HG03045 (cell line): ENCODE measurements at regions not wholly inside any gene's neighbourhood (a gene's known extent, or its start where the extent isn't known, plus 50 kb on each side); places are given as distances from the start of the nearest gene placed in this dataset.

Experiments
- ATAC-seq: cut with Tn5 transposase; IDR thresholded peaks from one replicate; pipeline ENCODE4 v1.9.1; 2021; ENCODE audit warnings: mild to moderate bottlenecking, moderate library complexity; ENCODE audit not compliant: unreplicated experiment

DNA sequence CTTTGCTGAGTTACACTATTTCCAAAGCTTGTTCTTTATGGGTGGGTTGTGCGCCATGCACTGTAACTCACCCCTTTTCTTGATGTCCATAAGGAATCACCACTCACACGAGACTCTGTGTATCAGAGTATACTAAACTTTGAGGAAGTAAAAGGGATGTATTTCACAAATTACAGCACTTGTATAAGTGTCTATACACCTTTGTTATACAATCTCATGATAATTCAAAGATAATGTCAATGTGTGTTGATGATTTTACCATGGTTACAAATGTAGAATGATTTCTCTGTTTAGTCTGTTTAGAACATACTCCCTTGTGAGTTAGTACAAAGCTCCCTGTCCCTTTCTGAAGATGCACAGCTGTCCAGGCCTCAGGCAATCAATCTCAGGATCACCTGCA is 922.2 kb upstream of the MAP3K7 start:
- no peak for ATAC-seq

GRCh38 chr6:91506509-91506908 is 919.6 kb upstream of the MAP3K7 start:
- no peak for ATAC-seq

DNA sequence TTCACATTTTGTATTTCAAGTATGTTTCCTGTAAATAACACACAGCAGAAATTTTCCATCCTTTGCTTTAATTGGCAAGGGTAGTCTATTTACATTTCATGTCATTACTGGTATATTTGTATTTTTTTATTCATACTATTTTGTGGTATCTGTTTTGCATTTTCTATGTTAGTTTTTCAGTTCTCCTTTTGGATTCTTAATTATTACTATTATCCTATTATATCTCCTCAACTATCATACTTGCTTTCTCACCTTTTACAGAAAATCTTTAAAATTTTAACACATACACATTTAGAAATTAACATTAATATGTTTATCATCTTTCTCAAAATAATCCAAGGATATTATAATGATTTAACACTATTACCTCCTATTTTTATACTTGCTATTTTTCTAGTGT is 918.3 kb upstream of the MAP3K7 start:
- no peak for ATAC-seq

DNA sequence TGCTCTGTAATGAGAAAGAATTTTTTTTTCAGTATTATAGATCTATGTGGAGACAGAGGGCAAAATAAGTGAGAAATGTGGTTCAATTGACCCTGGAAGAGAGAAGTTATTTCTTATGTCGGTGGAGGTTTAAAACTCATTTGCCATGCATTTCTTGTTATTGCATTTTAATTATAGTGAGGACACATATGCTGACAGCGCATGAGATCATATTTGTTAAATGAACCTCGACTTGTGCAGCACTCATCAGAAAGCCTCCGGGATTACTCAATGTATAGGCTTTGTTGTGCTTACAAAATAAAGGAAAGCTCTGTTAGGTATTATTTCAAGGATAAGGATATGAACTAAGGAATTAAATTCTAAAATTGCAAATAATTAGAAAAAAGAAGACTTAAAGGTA is 915.1 kb upstream of the MAP3K7 start:
- no peak for ATAC-seq

DNA sequence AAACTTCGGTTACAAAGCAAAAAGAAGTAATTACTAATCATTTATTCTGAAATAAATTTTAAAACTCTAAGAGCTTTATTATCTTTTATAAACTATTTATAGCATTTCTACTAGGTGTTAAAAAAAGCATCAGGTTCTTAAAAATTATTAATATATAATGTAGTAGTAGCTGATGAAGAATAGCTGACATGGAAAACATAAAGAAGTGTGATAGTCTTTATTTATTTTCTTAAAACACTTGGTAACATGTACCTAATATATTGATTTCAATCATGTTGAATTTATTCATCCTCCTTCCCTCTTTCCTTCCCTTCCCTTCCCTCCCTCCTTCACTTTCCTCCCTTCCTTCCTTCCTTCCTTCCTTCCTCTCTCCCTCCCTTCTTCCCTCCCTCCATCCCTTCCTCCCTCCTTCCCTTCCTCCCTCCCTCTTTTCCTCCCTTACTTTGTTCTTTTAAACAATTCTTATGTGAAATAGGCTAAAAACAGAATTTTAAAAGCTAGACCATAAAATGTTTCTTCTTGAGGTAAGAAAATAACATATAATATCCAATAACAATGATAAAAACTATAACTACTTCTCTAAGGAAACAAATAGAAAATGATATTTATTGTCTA is 913.9 kb upstream of the MAP3K7 start:
- no peak for ATAC-seq

DNA sequence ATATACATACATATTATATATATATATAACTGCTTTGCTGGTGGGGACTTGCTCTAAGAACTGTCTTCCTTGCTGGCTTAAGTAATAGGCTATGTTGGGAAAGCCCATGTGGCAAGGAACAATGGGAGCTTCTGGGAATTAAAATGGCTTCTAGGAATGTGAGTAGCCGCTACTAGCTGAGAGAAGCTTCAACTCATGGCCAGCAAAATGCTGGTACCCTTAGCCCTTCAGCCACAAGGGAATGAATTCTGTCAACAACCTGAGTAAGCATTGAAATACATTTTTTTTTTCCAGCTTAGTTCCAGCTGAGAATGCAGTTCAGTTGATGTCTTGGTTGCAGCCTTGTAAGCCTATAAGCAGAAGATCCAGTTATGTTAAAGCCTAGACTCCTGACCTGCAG is 911.7 kb upstream of the MAP3K7 start:
- no peak for ATAC-seq

DNA sequence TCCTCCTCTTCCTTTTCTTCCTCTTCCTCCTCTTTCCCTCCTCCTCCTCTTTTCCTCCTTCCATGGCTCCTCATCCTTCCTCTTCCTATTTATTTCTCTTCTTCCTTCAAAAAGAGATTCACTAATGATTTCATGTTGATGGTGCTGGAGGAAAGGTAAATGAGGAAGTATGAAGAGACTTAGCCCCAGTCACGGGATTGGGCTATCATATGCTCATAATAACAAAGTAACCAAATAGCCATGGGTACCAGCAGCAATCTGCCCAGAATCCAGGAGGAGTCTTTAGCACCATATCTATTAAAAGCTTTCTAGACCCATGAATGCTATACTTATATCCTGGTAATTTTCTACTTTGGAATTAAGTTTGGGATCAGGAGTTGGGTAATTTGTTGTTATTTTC is 910.9 kb upstream of the MAP3K7 start:
- no peak for ATAC-seq

DNA sequence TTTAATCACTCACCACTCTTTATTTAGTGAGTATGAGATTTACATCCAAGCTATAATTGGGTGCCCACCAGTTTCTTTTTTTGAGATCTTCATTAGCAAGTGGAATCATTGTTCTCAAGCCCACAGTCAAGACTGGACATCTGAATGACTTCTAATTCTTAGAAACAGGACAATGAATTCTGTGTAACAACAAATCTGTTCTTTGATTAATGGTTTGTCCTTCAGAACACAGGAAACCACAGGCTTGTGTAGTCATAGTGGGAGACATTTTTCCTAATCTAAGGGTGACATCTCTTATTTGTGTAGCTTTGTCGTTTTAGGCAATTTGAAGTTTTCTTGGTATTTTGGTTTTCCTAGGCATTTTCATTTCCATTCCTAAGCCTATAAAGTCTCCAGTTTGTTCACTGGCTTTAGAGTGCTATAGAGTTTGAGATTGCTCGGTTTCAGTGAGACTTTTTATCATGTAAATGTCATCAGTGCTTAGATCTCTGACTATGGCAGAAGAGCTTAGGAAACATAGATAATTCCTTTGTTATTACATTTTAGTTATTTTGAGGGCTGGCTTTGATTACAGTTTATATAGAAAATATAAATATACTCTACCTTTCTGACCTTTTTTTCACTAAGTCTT is 903.9 kb upstream of the MAP3K7 start:
- no peak for ATAC-seq

DNA sequence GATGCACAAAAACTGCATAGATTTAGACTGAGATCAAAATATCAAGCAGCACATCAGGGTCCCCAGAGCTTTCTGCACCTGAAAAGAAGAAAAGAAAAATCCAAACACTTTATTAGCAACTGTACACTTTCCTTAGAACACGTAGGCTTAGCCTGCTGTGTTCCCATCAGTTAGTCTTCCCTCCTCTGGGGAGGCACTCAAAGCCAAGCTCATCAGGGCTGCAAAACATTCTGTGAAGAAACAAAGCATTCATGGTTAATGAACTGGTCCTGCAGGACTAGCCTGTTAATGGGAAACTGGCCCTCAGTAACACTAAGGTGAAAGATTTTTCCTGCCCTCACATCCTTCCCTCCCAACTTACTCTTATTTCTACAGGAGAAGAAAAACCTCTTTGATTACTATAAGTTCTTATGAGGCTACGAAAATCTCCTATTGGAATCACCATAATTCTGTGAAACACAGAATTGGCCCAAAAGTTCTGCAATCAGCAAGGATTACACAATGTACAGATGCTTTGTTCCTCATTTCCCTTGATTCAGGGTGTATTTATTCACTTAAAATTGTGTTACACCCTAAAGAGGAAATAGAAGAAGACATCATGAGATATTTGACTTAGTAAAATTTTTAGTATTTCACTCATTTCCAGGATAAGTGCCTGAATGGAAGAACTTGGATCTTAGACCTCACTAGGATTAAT is 901.0 kb upstream of the MAP3K7 start:
- no peak for ATAC-seq

- ATAC-seq = no peak
Measured at GRCh38 chr6:91486200-91486599, 899.3 kb upstream of the MAP3K7 start.

DNA sequence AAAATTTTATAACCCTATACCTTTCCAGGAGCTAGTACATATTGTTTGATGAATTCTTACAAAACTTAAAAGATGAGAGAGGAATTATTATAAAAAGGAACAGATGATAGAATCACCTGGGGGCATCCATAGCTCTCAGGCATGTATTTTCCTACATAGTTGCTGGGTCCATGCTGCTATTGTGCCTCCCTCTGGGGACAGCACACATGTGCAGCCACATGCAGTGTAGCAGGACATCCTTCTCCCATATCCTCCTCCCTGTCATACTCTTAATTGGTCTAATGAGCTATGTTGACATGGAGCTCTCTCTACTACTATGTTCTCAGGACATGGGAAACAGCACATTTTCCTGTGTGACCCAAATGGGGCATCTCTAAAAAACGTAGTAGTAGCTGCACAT is 898.2 kb upstream of the MAP3K7 start:
- ATAC-seq = no peak

GRCh38 chr6:91483415-91484105 is 896.7 kb upstream of the MAP3K7 start:
- ATAC-seq = no peak

DNA sequence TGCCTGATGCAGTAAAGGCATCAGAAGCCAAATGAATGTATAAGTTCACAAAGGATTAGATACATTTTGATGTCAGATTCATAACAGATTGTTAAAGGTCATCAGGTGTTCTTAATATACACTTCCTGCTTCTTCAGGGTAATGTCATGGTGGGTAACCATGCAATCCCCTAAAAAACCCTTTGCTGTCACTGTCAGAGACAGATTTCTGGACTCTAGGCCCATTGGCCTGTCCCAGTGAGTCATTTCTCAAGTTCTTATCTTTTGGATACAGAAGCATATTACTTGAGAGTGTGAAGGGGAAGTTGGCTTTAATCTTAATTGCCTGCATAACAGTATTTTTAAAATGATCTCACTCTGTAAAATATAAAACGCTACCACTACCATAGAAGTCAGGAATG is 895.6 kb upstream of the MAP3K7 start:
- peak; percentile 78 for ATAC-seq

DNA sequence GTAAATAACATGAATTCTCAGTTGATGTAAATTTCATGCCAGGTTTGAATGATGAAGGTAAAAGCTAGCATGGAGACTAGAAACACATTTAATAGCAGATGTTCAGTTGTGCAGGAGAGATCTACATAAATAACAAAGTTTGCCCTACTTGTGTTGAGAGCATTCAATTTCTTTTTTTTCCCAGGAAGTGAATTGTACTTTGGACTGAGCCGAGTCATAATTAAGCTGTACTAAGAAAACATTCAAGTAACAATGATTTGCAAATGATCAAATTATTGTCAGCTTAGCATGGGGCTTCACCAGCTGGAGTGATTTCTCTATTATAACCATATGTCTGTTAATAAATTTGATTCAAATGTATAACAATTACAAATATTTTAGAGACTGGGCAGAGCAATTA is 893.5 kb upstream of the MAP3K7 start:
- ATAC-seq = no peak

DNA sequence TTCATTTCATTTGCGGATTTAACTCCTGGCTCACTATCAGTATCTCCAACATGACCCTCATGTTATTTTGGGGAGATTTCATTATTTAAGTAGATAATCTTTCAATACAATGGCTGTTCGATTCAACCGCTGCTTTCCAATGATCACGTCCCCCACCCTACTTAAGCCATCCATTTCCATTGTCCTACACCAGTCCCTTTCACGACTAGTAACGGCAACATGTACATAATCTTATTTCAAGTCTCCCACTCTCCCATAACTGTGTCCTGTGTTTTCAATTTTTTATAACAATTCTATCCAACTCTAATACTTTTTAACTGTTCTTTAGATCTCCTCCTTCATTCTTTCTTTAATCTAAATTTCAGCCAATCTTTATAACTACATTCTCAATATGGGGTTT is 890.8 kb upstream of the MAP3K7 start:
- ATAC-seq = no peak

GRCh38 chr6:91476000-91476399 is 889.1 kb upstream of the MAP3K7 start:
- ATAC-seq = peak; percentile 65

- ATAC-seq = no peak
Measured at GRCh38 chr6:91465393-91465792, 878.5 kb upstream of the MAP3K7 start.

GRCh38 chr6:91464718-91465117 is 877.8 kb upstream of the MAP3K7 start:
- no peak for ATAC-seq

DNA sequence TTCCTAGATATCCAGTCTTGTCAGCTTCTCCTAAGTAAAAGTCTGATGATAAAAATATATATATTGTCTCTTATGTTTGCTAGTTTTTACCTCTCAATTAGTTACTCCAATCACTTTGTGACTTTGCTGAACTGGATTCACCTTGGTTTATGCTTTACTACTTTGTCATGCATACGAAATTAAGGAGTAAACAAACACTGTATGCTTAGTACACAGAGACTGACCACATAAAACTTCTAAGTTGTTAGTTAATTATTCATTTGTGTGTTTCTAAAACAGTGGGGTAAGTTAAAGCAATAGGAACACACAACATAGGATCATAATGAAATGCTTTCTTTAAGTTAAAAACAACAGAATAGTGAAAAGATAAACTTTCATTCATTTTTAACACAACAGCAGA is 877.3 kb upstream of the MAP3K7 start:
- ATAC-seq = no peak

GRCh38 chr6:91462241-91462640 is 875.4 kb upstream of the MAP3K7 start:
- no peak for ATAC-seq

DNA sequence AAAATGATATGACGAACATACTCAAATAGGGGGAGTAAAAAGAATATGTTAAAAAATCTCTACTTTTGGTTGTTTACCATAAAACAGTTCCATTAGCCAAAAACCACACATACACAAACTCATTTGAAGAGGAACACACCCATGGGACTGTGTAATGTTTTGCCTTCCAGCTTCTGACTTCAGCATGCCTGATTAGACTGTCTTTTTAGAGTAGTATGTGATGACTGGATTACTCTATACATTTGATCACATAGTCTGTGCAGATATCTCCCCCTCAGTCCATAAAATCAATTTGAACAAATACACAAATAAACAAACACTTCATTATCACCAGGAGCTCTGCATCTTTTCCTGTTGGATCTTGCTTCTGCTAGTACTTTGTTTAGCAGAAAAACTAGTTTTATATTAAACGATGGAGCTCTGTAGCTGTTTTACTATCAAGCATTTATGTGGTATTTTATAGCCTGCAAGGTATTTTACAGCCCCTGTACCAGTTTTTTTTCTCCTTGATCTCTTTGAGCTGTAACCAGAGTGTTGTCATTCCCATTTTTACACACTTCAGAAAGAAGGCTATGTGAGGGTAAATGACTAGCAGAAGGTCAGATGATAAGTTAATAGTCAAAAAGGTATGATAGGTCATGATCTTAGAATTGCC is 866.5 kb upstream of the MAP3K7 start:
- ATAC-seq = no peak
